Erythroblast (primary cell): ENCODE measurements at regions not wholly inside any gene's neighbourhood (a gene's known extent, or its start where the extent isn't known, plus 50 kb on each side); places are given as distances from the start of the nearest gene placed in this dataset.
"Not testable (repeated sequence)": the region's sequence is repeated elsewhere in the genome, so short reads cannot be mapped to it uniquely, and the experiment has no call there.

Experiments used
- GATA1 ChIP-seq: IDR thresholded peaks from 2 replicates; pipeline ENCODE4 v1.6.1; 2011; ENCODE audit warnings: low read depth, mild to moderate bottlenecking, control low read depth, low read length, moderate library complexity
- POLR2A ChIP-seq: IDR thresholded peaks from 2 replicates; pipeline ENCODE4 v1.6.1; 2011; ENCODE audit warnings: mild to moderate bottlenecking, low read length

GRCh38 chr1:146771409-146771808 is 166.7 kb upstream of the NBPF12 start:
- not testable (repeated sequence) for TF ChIP-seq POLR2A, GATA1
